SW 1271 (cell line): ENCODE measurements at regions not wholly inside any gene's neighbourhood (a gene's known extent, or its start where the extent isn't known, plus 50 kb on each side); places are given as distances from the start of the nearest gene placed in this dataset.

ENCODE experiments used
- DNase-seq, 2 experiments: peaks; one replicate each; lab custom pipeline; 2025; lab: John Stamatoyannopoulos, UW

GRCh38 chr2:240320204-240320993, 115.1 kb upstream of the GPC1 start:
- DNase-seq, result no peak

- no peak for DNase-seq
Measured at GRCh38 chr2:240322231-240322955, 113.1 kb upstream of the GPC1 start.

GRCh38 chr2:240322991-240323390, 112.5 kb upstream of the GPC1 start:
- DNase-seq, result no peak

GRCh38 chr2:240323601-240324291, 111.7 kb upstream of the GPC1 start:
- no peak for DNase-seq

- DNase-seq, result no peak
Measured at GRCh38 chr2:240324312-240325015, 111.0 kb upstream of the GPC1 start.

GRCh38 chr2:240325016-240326007, 110.2 kb upstream of the GPC1 start:
- no peak for DNase-seq

GRCh38 chr2:240326246-240326645, 109.2 kb upstream of the GPC1 start:
- no peak for DNase-seq

- no peak for DNase-seq
Measured at GRCh38 chr2:240326886-240327285, 108.6 kb upstream of the GPC1 start.

- DNase-seq, result no peak
Measured at GRCh38 chr2:240327566-240327965, 107.9 kb upstream of the GPC1 start.

GRCh38 chr2:240328526-240328925, 106.9 kb upstream of the GPC1 start:
- no peak for DNase-seq

- DNase-seq, result no peak
Measured at GRCh38 chr2:240329116-240329665, 106.3 kb upstream of the GPC1 start.

GRCh38 chr2:240329778-240330177, 105.7 kb upstream of the GPC1 start:
- DNase-seq, result no peak

- no peak for DNase-seq
Measured at GRCh38 chr2:240333985-240334384, 101.5 kb upstream of the GPC1 start.

GRCh38 chr2:240335061-240335460, 100.4 kb upstream of the GPC1 start:
- DNase-seq, result no peak

GRCh38 chr2:240336820-240337427, 98.5 kb upstream of the GPC1 start:
- no peak for DNase-seq

- no peak for DNase-seq
Measured at GRCh38 chr2:240338274-240338673, 97.2 kb upstream of the GPC1 start.

GRCh38 chr2:240339411-240340360, 95.8 kb upstream of the GPC1 start:
- DNase-seq, result no peak

- DNase-seq, result no peak
Measured at GRCh38 chr2:240340361-240340761, 95.1 kb upstream of the GPC1 start.

- DNase-seq, result no peak
Measured at GRCh38 chr2:240341064-240341463, 94.4 kb upstream of the GPC1 start.
